Skin of body (tissue), 1 donor: ENCODE measurements at regions not wholly inside any gene's neighbourhood (a gene's known extent, or its start where the extent isn't known, plus 50 kb on each side); places are given as distances from the start of the nearest gene placed in this dataset.

Experiments used
- DNase-seq: peaks from one replicate; lab custom pipeline; 2025; lab: John Stamatoyannopoulos, UW

GRCh38 chr16:9249534-9249933, 158.1 kb downstream of the HAPSTR1 start:
- no peak for DNase-seq

DNA sequence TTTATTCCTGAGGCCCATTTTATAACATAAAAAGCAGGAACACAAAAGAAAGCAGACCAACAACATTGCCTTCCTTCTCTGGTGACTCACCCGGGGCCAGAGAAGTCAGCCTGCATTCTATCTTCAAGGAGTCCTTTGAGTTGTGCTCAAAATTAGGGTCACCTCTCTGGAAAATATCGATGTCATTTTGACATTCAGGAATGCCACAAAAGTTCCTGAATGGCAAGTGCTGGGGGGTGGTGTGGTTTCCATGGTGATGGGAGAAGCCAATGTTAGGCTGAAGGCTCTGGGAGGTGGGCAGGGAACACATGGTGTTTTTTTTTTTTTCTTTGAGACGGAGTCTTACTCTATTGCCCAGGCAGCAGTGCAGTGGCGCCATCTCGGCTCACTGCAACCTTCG, 159.6 kb downstream of the HAPSTR1 start:
- DNase-seq: no peak

GRCh38 chr16:9254863-9255262, 163.4 kb downstream of the HAPSTR1 start:
- no peak for DNase-seq

DNA sequence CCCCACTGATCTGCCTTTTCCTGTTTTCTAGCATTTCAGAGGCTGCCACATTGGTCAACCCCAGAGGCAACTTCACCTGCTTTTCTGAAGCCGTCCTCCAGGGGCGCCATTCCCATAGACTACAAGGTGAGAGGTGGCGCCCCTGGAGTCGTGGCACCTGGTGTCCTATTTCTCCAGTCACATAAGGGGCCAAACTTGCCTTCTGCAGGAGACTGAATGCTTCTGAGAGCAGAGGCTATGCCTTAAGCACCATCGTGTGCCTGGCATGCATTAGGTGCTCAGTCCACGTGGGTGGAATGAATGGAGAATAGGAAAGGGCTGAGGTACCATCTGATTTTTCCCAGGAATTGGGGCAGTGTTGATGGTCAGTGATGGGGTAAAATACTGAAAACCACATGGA, 164.8 kb downstream of the HAPSTR1 start:
- no peak for DNase-seq

DNA sequence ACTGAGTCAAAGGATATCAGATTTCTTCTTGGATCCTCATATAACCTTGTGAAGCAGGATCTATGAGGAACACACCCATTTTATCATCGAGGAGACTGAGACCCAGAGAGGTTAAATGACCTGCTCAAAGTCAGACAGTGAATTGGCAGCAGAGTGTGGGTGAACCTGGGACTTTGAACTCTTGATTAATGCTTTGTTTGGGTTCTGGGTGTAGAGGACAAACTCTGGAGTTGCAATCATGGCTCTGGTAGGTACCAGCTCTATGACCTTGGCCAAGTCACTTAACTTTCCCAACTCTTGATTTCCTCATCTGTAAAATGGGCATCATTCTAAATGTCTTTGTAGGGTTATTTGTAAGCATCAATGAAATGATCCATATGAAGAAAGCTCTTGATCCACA, 166.4 kb downstream of the HAPSTR1 start:
- no peak for DNase-seq

DNA sequence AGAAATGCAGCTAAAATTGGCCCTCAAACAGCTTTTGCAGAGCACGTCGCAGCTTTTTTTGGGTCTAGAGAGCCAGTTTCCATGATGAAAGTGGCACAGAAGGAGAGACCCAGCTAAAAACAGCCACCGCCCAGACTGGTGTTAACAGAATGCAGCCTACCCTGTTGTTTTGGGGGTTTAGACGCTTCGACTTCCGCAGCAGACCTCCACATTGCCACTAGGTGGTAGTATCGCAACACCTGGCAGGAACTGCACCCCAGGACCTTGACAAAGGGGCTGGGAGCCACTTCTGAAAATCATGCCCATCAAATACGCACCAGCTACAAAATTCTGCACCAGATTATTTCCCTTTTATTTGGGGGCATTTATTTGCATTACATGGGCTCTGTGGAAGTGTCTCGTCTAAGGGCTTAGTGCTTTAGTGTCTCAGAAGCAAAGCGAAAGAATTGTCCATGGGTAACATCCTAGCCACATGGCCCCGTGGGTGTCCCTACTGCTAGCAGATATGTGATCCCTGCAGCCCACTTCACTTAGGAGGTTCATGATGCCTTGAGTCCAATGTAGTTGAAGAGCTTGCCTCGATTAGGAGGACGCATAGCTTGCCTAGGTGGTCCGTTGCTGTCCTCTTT, 167.1 kb downstream of the HAPSTR1 start:
- no peak for DNase-seq

- DNase-seq: no peak
Measured at GRCh38 chr16:9259914-9260608, 168.6 kb downstream of the HAPSTR1 start.

DNA sequence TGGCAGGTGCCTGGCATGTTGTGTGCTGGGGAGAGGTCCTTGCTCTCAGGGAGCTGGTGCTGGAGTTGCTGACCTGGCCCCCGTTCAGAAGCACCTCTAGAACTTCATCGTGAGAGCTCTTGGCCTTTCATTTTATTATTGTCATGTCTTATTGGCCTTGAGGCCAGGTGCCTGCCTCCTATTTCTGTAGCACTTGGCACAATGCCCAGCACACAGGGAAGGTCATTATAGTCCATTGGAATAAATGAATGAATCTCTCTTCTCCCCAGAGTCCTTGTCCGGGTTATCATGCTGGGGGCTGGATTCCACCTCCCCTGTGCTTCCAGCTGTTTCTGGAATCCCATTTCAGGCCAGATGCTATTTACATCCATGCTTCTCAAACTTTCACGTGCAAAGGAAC, 169.2 kb downstream of the HAPSTR1 start:
- no peak for DNase-seq

DNA sequence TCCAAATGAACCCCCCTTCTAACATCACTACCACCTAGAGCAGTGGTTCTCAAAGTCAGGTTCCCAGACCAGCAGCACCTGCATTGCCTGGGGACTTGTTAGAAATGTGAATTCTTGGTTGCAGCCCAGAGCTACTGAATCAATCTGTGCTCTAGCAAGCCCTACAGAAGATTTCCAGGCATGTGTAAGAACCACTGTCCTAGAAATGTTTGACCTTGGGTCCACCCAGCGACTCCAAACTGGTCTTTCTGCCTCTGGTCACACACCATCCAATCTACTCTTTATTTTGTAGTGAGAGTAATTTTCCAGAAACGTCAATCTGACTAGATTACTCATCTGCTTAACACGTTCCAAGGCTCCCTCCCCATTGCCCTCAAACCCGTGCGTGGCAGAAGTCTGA, 169.9 kb downstream of the HAPSTR1 start:
- no peak for DNase-seq

DNA sequence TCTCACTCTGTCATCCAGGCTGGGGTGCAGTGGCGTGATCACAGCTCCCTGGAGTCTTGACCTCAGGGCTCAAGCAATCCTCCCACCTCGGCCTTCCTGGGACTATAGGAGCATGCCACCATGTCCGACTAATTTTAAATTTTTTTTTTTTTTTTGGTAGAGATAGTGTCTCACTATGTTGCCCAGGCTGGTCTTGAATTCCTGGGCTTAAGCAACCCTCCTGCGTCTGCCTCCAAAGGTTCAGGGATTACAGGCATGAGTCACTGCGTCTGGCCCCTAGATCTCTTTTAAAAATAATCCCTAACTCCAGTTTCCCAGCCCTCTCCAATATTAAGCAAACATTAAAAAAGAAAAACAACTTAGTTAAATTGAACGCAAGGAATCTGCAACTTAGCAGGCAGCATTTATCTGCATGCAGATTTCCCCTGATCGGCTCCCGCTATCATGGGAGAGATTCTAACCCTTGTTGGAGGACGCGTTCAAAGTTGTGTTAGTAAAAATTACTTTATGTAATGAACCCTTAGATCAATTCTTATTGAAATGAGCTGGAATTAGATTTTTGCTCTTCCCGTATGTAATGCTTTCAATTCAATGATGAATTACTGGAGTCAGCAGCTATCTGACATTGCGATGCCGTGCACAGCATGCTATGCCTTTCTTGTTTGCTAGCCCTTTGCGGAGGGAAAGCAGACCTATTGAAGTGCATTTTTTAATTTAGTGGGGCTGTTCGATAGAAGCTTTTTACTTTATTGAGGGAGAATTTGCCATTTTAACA, 171.7 kb downstream of the HAPSTR1 start:
- DNase-seq: no peak

GRCh38 chr16:9264067-9264466, 172.6 kb downstream of the HAPSTR1 start:
- no peak for DNase-seq

DNA sequence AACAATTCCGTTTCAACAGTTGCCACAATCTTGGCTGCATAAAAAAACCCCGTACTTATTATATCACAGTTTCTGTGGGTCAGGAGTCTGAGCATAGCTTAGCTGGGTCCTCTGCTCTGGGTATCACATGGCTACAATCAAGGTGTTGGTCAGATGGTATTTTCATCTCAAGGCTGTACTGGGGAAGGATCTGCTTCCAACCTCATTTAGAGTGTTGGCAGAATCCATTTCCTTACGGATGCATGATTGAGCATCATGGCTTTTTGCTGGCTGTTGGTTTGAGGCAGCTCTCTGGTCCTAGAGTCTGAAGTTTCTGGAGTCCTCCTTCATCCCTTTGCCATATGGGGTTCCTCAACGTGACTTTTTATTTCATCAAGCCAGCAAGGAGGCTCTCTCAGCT, 177.0 kb downstream of the HAPSTR1 start:
- DNase-seq: no peak

DNA sequence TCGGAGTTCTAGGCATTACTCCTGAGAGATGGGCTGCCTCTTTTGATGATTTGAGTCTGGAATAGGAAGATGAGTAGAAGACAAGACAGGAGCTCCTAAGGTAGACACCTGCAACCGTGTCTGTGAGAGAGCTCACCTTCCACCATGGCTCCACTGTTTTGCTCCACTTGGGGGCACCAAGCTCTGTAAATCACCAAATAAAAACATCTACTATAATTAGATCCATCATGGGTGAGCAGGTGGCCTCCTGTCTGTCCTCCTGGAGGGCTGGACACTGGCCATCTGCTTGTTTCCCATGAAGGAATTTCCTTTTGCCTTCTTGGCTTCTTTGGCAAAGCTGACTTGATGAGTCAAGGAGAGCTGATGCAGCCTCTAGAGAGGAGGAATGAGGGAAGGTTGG, 179.0 kb downstream of the HAPSTR1 start:
- no peak for DNase-seq

GRCh38 chr16:9270941-9271340, 179.5 kb downstream of the HAPSTR1 start:
- DNase-seq: no peak

DNA sequence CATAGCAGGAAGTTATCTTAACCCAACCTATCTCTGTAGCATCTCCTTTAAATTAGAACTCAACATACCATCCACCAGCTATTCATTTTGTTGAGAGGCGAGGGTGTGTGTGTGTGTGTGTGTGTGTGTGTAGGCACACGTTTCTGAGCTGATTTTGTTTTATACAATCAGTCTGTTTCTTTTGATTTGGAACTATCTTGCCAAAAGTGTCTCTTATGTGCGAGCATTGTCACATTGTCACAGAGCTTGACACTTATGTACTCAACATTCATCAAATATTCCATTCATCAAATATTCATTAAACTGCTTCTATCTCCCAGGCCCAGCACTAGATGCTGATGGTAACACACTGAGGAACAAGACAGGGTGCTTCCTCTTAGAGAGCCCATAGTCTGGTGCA, 180.4 kb downstream of the HAPSTR1 start:
- DNase-seq: no peak

DNA sequence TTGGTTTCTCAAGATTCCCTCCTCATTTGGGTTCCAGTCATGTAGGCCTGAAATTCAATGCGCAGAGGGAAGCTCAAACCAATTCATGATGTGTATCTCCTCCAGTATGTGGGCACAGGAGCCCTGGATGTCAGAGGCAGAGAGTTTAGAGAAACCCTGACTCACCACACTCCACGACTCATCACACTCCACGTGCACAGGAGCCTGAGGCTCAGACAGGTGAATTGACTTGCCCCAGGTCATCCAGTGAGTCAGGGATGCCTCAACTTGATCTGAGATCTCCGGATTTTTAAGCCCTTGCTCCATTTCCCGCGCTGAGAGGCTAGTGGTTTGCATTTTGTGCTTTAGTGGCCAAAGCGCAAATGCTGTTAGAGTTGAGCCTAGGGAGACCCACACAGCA, 183.9 kb downstream of the HAPSTR1 start:
- DNase-seq: no peak

DNA sequence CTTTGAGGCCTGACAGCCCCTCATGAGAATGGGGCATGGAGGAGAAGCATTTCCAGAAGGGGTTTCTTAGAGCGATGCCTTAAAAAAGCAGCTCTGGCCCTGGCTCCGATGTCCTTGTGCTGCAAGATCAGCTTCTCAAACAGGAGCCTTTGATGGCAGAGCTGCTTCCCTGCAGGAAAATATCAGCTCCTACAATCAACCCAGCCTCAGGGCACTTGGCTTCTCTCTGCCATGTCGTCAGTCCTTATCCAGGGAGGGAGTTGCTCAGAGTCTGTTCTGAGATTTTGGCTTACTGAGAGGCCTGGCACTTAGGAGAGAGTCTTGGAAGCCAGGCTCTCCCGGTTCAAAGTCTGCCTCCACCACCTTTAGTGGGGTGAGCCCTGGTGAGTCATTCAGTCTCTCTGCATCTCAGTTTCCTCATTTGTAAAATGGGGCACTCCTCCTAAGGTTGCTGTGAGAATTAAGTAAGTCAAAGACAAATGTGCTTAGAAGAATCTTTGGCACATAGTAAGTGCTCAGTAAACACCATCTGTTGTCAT, 184.4 kb downstream of the HAPSTR1 start:
- no peak for DNase-seq

GRCh38 chr16:9279291-9280068, 188.0 kb downstream of the HAPSTR1 start:
- no peak for DNase-seq

GRCh38 chr16:9280069-9280466, 188.6 kb downstream of the HAPSTR1 start:
- DNase-seq: no peak

- no peak for DNase-seq
Measured at GRCh38 chr16:9286930-9287329, 195.5 kb downstream of the HAPSTR1 start.

DNA sequence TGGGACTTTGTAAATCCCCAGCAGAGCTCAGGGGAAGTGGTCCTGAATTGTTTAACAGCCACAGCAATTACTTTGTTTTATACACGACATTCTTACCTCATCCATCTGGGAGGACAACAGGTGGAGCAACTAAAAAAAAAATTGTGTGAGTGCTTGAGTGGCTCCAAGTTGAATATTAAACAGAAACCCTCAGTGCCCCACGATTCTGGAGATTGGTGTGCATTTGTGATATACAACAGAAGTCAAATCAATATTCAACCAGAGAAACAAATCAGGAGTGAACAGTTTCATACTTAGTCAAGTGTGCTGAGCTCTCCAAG, 204.8 kb downstream of the HAPSTR1 start:
- DNase-seq: no peak
